GM19467 (cell line): ENCODE measurements at regions not wholly inside any gene's neighbourhood (a gene's known extent, or its start where the extent isn't known, plus 50 kb on each side); places are given as distances from the start of the nearest gene placed in this dataset.
"Not testable (repeated sequence)": the region's sequence is repeated elsewhere in the genome, so short reads cannot be mapped to it uniquely, and the experiment has no call there.

Experiments
- ATAC-seq: cut with Tn5 transposase; IDR thresholded peaks from one replicate; pipeline ENCODE4 v1.9.1; 2021; ENCODE audit warnings: mild to moderate bottlenecking, moderate library complexity; ENCODE audit not compliant: unreplicated experiment

GRCh38 chrX:46178763-46179162 is 366.5 kb downstream of the ZNF674 start:
- ATAC-seq: no peak

GRCh38 chrX:46173159-46173558 is 372.1 kb downstream of the ZNF674 start:
- ATAC-seq: no peak

GRCh38 chrX:46171457-46171856 is 373.8 kb downstream of the ZNF674 start:
- ATAC-seq: not testable (repeated sequence)

GRCh38 chrX:46169808-46170207 is 375.4 kb downstream of the ZNF674 start:
- ATAC-seq: no peak

GRCh38 chrX:46168254-46168653 is 377.0 kb downstream of the ZNF674 start:
- no peak for ATAC-seq

GRCh38 chrX:46165866-46166265 is 379.4 kb downstream of the ZNF674 start:
- ATAC-seq: no peak

- ATAC-seq: no peak
Measured at GRCh38 chrX:46165411-46165810, 379.8 kb downstream of the ZNF674 start.

- ATAC-seq: no peak
Measured at GRCh38 chrX:46152756-46153155, 392.5 kb downstream of the ZNF674 start.

GRCh38 chrX:46151332-46151731 is 393.9 kb downstream of the ZNF674 start:
- ATAC-seq: not testable (repeated sequence)

- ATAC-seq: no peak
Measured at GRCh38 chrX:46144566-46144965, 400.7 kb downstream of the ZNF674 start.

GRCh38 chrX:46140272-46140671 is 404.9 kb downstream of the ZNF674 start:
- ATAC-seq: no peak

- ATAC-seq: no peak
Measured at GRCh38 chrX:46130247-46130646, 415.0 kb downstream of the ZNF674 start.

GRCh38 chrX:46125111-46125510 is 420.1 kb downstream of the ZNF674 start:
- no peak for ATAC-seq

GRCh38 chrX:46117234-46117633 is 428.0 kb downstream of the ZNF674 start:
- no peak for ATAC-seq

- not testable (repeated sequence) for ATAC-seq
Measured at GRCh38 chrX:46087310-46087709, 457.9 kb downstream of the ZNF674 start.

GRCh38 chrX:46080121-46080520 is 465.1 kb downstream of the ZNF674 start:
- not testable (repeated sequence) for ATAC-seq

- no peak for ATAC-seq
Measured at GRCh38 chrX:46072791-46073190, 472.4 kb downstream of the ZNF674 start.

- ATAC-seq: no peak
Measured at GRCh38 chrX:46072372-46072771, 472.8 kb downstream of the ZNF674 start.

GRCh38 chrX:46070421-46070820 is 474.8 kb downstream of the ZNF674 start:
- no peak for ATAC-seq

- ATAC-seq: no peak
Measured at GRCh38 chrX:46059316-46059715, 485.9 kb downstream of the ZNF674 start.

GRCh38 chrX:46044486-46044885 is 500.7 kb downstream of the ZNF674 start:
- ATAC-seq: no peak

- no peak for ATAC-seq
Measured at GRCh38 chrX:46040001-46040400, 505.2 kb downstream of the ZNF674 start.

- ATAC-seq: no peak
Measured at GRCh38 chrX:46039526-46039925, 505.7 kb downstream of the ZNF674 start.

- no peak for ATAC-seq
Measured at GRCh38 chrX:46036508-46036907, 508.7 kb downstream of the ZNF674 start.
